Neural cell (in vitro differentiated cells): ENCODE measurements at regions not wholly inside any gene's neighbourhood (a gene's known extent, or its start where the extent isn't known, plus 50 kb on each side); places are given as distances from the start of the nearest gene placed in this dataset.

Source experiments
- H2AFZ ChIP-seq: fragments of 200-600, 300-800 bp; sonication (generic), shearing (Covaris generic); 2 replicates; pipeline ENCODE4 v1.6.0; 2014; ENCODE audit warnings: low read depth, mild to moderate bottlenecking, antibody characterized with exemption, low read length, moderate library complexity
- H3F3A ChIP-seq: fragments of 200-600 bp; shearing (Covaris generic); 2 replicates; pipeline ENCODE4 v1.6.1; 2016; ENCODE audit warnings: mild to moderate bottlenecking, moderate library complexity, mixed read lengths, antibody characterized with exemption, low read length; ENCODE audit not compliant: insufficient read depth, poor library complexity, severe bottlenecking
- H3K27ac ChIP-seq: fragments of 200-600, 300-800 bp; sonication (generic), shearing (Covaris generic); 2 replicates; pipeline ENCODE4 v1.5.1; 2014; ENCODE audit warnings: mild to moderate bottlenecking, low read length, moderate library complexity
- H3K27me3 ChIP-seq: fragments of 300-800, 200-600 bp; sonication (generic), shearing (Covaris generic); 2 replicates; pipeline ENCODE4 v1.6.0; 2014; ENCODE audit warnings: mild to moderate bottlenecking, low read depth, low read length, moderate library complexity; ENCODE audit not compliant: insufficient read depth
- H3K36me3 ChIP-seq: fragments of 300-800, 200-600 bp; sonication (generic), shearing (Covaris generic); 2 replicates; pipeline ENCODE4 v1.5.1; 2014; ENCODE audit warnings: mild to moderate bottlenecking, antibody characterized with exemption, low read length, moderate library complexity; ENCODE audit not compliant: insufficient read depth
- H3K4me2 ChIP-seq: fragments of 300-800, 200-600 bp; sonication (generic), shearing (Covaris generic); 2 replicates; pipeline ENCODE4 v1.6.0; 2014; ENCODE audit warnings: mild to moderate bottlenecking, low read length
- H3K4me3 ChIP-seq: fragments of 300-800, 200-600 bp; sonication (generic), shearing (Covaris generic); 2 replicates; pipeline ENCODE4 v1.5.1; 2014; ENCODE audit warnings: mild to moderate bottlenecking, low read length, moderate library complexity
- H3K79me2 ChIP-seq: fragments of 200-600 bp; shearing (Covaris generic); replicated peaks from 2 replicates; pipeline ENCODE4 v1.6.0; 2014; ENCODE audit warnings: mild to moderate bottlenecking, low read length, moderate library complexity; ENCODE audit not compliant: insufficient read depth
- H3K9ac ChIP-seq: fragments of 300-800, 200-600 bp; sonication (generic), shearing (Covaris generic); 2 replicates; pipeline ENCODE4 v1.6.1; 2016; ENCODE audit warnings: mild to moderate bottlenecking, low read length, mixed read lengths
- H3K9me2 ChIP-seq: fragments of 200-600 bp; shearing (Covaris generic); 2 replicates; pipeline ENCODE4 v1.6.1; 2016; ENCODE audit warnings: mild to moderate bottlenecking, low read length, mixed read lengths; ENCODE audit not compliant: insufficient read depth
- H3K9me3 ChIP-seq: fragments of 200-600, 300-800 bp; sonication (generic), shearing (Covaris generic); 2 replicates; pipeline ENCODE4 v1.6.1; 2016; ENCODE audit warnings: mild to moderate bottlenecking, mixed run types, low read length, moderate library complexity, mixed read lengths
- H4K20me1 ChIP-seq: fragments of 200-600 bp; shearing (Covaris generic); 2 replicates; pipeline ENCODE4 v1.6.1; 2016; ENCODE audit warnings: mild to moderate bottlenecking, mixed run types; ENCODE audit not compliant: insufficient read depth
- CTCF ChIP-seq: fragments of 450-650 bp; IDR thresholded peaks from 2 replicates; pipeline ENCODE4 v1.5.1; 2014; ENCODE audit warnings: antibody characterized with exemption, mild to moderate bottlenecking, moderate library complexity; ENCODE audit not compliant: poor library complexity, severe bottlenecking
- EP300 ChIP-seq: fragments of 450-650 bp; conservative IDR thresholded peaks from 2 replicates; pipeline ENCODE4 v1.6.1; 2014; ENCODE audit warnings: antibody characterized with exemption, mild to moderate bottlenecking, moderate library complexity; ENCODE audit not compliant: poor library complexity, severe bottlenecking
- EZH2 ChIP-seq: fragments of 200-600, 300-800 bp; shearing (Covaris generic), sonication (generic); IDR thresholded peaks from 2 replicates; pipeline ENCODE4 v1.6.1; 2014; ENCODE audit warnings: antibody characterized with exemption, low read length, borderline replicate concordance, mild to moderate bottlenecking; ENCODE audit not compliant: insufficient read depth, poor library complexity, severe bottlenecking
- MXI1 ChIP-seq: fragments of 450-650 bp; conservative IDR thresholded peaks from 2 replicates; pipeline ENCODE4 v1.6.1; 2014; ENCODE audit warnings: antibody characterized with exemption, mild to moderate bottlenecking; ENCODE audit not compliant: poor library complexity, severe bottlenecking
- POLR2AphosphoS5 ChIP-seq: IDR thresholded peaks from 2 replicates; pipeline ENCODE4 v1.6.1; 2012
- RAD21 ChIP-seq: fragments of 450-650 bp; conservative IDR thresholded peaks from 2 replicates; pipeline ENCODE4 v1.6.1; 2014; ENCODE audit warnings: antibody characterized with exemption, mild to moderate bottlenecking, moderate library complexity
- REST ChIP-seq: IDR thresholded peaks from 2 replicates; pipeline ENCODE4 v1.6.1; 2012; ENCODE audit warnings: borderline replicate concordance
- SMC3 ChIP-seq: fragments of 450-650 bp; conservative IDR thresholded peaks from 2 replicates; pipeline ENCODE4 v1.6.1; 2014; ENCODE audit warnings: antibody characterized with exemption, mild to moderate bottlenecking, moderate library complexity; ENCODE audit not compliant: poor library complexity
- TAF1 ChIP-seq: IDR thresholded peaks from 2 replicates; pipeline ENCODE4 v1.6.1; 2012; ENCODE audit warnings: low read depth

GRCh38 chr4:125620066-125620860 lies 305.5 kb downstream of the FAT4 start:
- H3K9me2 ChIP-seq = no peaks in the 10 kb centered on the region
- no peak overlapping the region for H3K4me2 ChIP-seq
- H3K79me2 ChIP-seq = no peaks in the 10 kb centered on the region
- H2AFZ ChIP-seq = no peak overlapping the region
- no peak for TF ChIP-seq TAF1
- no peak for TF ChIP-seq MXI1
- TF ChIP-seq CTCF = no peak
- TF ChIP-seq POLR2AphosphoS5 = no peak
- no peak for TF ChIP-seq REST
- no peak for TF ChIP-seq RAD21
- TF ChIP-seq EP300 = no peak
- TF ChIP-seq SMC3 = no peak
- TF ChIP-seq EZH2 = no peak
- no peak overlapping the region for H3K27ac ChIP-seq
- no peak overlapping the region for H3K9ac ChIP-seq
- no peaks in the 10 kb centered on the region for H3F3A ChIP-seq
- no peaks in the 10 kb centered on the region for H3K27me3 ChIP-seq
- H3K4me3 ChIP-seq = no peak overlapping the region
- H4K20me1 ChIP-seq = no peaks in the 10 kb centered on the region
- H3K36me3 ChIP-seq = no peaks in the 10 kb centered on the region
- no peaks in the 10 kb centered on the region for H3K9me3 ChIP-seq

- Histone ChIP-seq H3K79me2 (no peaks in the 10 kb centered on the region), H3F3A (no peaks in the 10 kb centered on the region), H3K36me3 (no peaks in the 10 kb centered on the region), H3K9me3 (no peaks in the 10 kb centered on the region), H3K4me3 (no peak overlapping the region), H3K27ac (no peak overlapping the region), H2AFZ (no peak overlapping the region), H3K4me2 (no peak overlapping the region), H4K20me1 (no peaks in the 10 kb centered on the region), H3K27me3 (no peaks in the 10 kb centered on the region), H3K9ac (no peak overlapping the region), H3K9me2 (no peaks in the 10 kb centered on the region)
- TF ChIP-seq EZH2 (no peak), TAF1 (no peak), CTCF (no peak)
Measured at GRCh38 chr4:125624951-125625350, 310.2 kb downstream of the FAT4 start.
